ENCODE measurements at regions not wholly inside any gene's neighbourhood (a gene's known extent, or its start where the extent isn't known, plus 50 kb on each side); places are given as distances from the start of the nearest gene placed in this dataset.
A peak's percentile ranks its signal among the peaks of the same experiment; 100 is the strongest.

DNA sequence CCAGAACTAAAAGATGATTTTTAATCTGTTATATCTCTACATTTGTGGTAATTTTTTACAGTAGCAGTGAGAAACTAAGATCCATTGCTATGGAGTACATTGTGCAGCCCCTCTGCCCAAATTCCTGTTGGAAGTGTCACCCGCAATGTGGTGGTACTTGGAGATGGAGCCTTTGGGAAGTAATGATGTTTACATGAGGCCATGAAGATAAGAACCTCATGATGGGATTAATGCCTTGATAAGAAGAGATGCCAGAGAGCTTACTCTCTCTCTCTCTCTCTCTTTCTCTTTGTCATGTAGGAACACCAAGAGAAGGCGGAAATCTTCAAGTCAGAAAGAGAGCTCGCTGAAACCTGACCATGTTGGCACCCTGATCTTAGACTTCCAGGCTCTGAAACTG, 535.4 kb downstream of the PID1 start:
- no peak for DNase-seq (ENCODE audit: low read depth, low spot score)
- Histone ChIP-seq H3K27me3 (ENCODE audit: control insufficient read depth, insufficient read depth, low read length) (no peaks in the 10 kb centered on the region), H3K4me3 (ENCODE audit: low read depth, low read length) (no peak overlapping the region), H3K9me3 (ENCODE audit: control insufficient read depth, insufficient read depth, low read length) (no peaks in the 10 kb centered on the region), H3K27ac (ENCODE audit: low read depth, low read length) (no peak overlapping the region)
- ChIA-PET CTCF (no interaction called here), POLR2A (no interaction called here)
- TF ChIP-seq, protein P1, sequence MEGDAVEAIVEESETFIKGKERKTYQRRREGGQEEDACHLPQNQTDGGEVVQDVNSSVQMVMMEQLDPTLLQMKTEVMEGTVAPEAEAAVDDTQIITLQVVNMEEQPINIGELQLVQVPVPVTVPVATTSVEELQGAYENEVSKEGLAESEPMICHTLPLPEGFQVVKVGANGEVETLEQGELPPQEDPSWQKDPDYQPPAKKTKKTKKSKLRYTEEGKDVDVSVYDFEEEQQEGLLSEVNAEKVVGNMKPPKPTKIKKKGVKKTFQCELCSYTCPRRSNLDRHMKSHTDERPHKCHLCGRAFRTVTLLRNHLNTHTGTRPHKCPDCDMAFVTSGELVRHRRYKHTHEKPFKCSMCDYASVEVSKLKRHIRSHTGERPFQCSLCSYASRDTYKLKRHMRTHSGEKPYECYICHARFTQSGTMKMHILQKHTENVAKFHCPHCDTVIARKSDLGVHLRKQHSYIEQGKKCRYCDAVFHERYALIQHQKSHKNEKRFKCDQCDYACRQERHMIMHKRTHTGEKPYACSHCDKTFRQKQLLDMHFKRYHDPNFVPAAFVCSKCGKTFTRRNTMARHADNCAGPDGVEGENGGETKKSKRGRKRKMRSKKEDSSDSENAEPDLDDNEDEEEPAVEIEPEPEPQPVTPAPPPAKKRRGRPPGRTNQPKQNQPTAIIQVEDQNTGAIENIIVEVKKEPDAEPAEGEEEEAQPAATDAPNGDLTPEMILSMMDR (IDR thresholded peaks at IDR 0.05; ENCODE audit: low read depth, low read length) = no peak

DNA sequence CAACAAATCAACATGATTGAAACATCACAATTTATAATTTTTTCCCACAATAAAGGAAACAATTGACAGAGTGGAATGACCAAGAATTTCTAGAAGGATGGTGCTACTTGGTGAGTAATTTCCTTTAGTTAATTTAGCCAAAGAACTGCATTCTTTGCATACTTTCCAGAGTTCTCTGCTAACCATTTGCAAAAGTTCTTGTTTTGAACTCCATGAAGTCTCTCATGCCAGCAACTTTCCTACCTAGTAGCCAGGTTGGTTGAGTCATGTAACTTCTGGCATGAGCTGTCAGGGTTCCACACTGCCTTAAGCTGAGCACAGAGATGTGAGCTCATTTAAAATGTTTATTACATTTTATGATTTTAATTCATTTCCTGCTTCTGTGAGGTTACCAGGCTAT, 539.6 kb downstream of the PID1 start:
- ChIA-PET CTCF (no interaction called here), POLR2A (no interaction called here)
- Histone ChIP-seq H3K9me3 (ENCODE audit: control insufficient read depth, insufficient read depth, low read length) (no peaks in the 10 kb centered on the region), H3K27ac (ENCODE audit: low read depth, low read length) (no peak overlapping the region), H3K4me3 (ENCODE audit: low read depth, low read length) (no peak overlapping the region), H3K27me3 (ENCODE audit: control insufficient read depth, insufficient read depth, low read length) (no peaks in the 10 kb centered on the region)
- DNase-seq (ENCODE audit: low read depth, low spot score) = peak; percentile 8
- TF ChIP-seq, protein P1 (IDR thresholded peaks at IDR 0.05; ENCODE audit: low read depth, low read length) = no peak

DNA sequence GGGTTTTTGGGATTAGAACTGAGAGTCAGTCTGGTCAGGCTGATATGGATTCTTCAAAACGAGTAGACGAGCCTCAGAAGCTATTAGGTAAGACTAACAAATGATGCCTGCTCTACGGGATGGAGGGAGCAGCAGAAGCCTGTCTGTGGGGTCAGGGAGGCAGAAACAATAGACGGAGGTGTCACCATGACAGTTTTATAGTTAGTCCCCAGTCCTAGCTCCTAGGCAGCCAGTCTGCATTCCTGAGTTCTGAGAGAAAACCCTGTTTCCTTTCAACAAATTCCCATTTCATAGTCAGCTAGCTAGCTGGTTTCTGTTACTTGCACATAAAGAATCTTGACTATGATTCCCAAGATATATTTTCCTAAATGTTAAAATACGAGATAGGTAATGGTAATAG, 542.1 kb downstream of the PID1 start:
- Histone ChIP-seq H3K9me3 (ENCODE audit: control insufficient read depth, insufficient read depth, low read length) (no peaks in the 10 kb centered on the region), H3K27ac (ENCODE audit: low read depth, low read length) (no peak overlapping the region), H3K27me3 (ENCODE audit: control insufficient read depth, insufficient read depth, low read length) (no peaks in the 10 kb centered on the region), H3K4me3 (ENCODE audit: low read depth, low read length) (no peak overlapping the region)
- no peak for DNase-seq (ENCODE audit: low read depth, low spot score)
- TF ChIP-seq, protein P1 (IDR thresholded peaks at IDR 0.05; ENCODE audit: low read depth, low read length) = no peak
- POLR2A ChIA-PET = no interaction called here
- CTCF ChIA-PET = no interaction called here

DNA sequence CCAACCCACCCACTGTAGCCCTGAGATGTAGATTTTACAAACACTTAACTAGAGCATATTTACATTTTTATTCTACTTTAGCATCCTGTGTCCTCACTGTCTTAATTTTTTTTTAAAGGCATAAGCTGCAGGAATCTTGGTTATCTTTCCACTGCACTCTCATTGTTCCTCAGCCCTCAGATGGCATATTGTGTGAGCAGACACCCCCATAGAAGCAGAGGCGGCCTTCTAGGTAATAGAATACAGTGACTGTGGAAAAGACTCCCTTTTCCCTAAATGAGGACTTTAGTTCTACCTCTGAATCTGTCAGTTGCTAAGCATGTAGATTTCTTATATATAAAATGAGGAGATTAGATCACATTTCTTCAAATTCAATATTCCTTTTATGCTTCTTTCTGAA, 543.5 kb upstream of the SPHKAP start:
- no peaks in the 10 kb centered on the region for H3K27me3 ChIP-seq (ENCODE audit: control insufficient read depth, insufficient read depth, low read length)
- no peak overlapping the region for H3K4me3 ChIP-seq (ENCODE audit: low read depth, low read length)
- H3K9me3 ChIP-seq (ENCODE audit: control insufficient read depth, insufficient read depth, low read length) = no peaks in the 10 kb centered on the region
- POLR2A ChIA-PET = no interaction called here
- DNase-seq (ENCODE audit: low read depth, low spot score) = no peak
- no peak overlapping the region for H3K27ac ChIP-seq (ENCODE audit: low read depth, low read length)
- TF ChIP-seq, protein P1 (IDR thresholded peaks at IDR 0.05; ENCODE audit: low read depth, low read length) = no peak
- CTCF ChIA-PET = no interaction called here

DNA sequence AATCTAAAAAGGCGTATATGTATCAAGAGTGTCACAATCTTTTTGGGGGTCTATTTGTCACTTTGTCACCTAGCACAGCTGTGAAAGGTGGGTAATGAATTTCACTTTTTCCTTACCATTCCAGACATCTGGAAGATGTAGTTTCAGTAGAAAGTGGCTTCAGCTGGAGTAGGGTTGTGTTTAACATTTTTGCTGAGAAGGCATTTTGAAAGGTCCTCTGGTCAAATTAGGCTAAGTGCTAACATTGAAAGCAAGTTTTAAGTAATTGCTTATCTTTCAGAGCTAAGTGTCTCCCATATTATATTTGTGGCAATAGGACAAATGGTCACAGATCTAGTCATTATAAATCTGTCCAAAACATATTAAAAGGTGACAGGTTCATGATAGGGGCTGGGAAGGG, 542.1 kb upstream of the SPHKAP start:
- POLR2A ChIA-PET = no interaction called here
- no peaks in the 10 kb centered on the region for H3K9me3 ChIP-seq (ENCODE audit: control insufficient read depth, insufficient read depth, low read length)
- no peak overlapping the region for H3K4me3 ChIP-seq (ENCODE audit: low read depth, low read length)
- DNase-seq (ENCODE audit: low read depth, low spot score) = no peak
- CTCF ChIA-PET = no interaction called here
- no peaks in the 10 kb centered on the region for H3K27me3 ChIP-seq (ENCODE audit: control insufficient read depth, insufficient read depth, low read length)
- TF ChIP-seq, protein P1 (IDR thresholded peaks at IDR 0.05; ENCODE audit: low read depth, low read length) = no peak
- no peak overlapping the region for H3K27ac ChIP-seq (ENCODE audit: low read depth, low read length)

Measured in AG04450 (cell line).